ENCODE measurements at regions not wholly inside any gene's neighbourhood (a gene's known extent, or its start where the extent isn't known, plus 50 kb on each side); places are given as distances from the start of the nearest gene placed in this dataset.

DNA sequence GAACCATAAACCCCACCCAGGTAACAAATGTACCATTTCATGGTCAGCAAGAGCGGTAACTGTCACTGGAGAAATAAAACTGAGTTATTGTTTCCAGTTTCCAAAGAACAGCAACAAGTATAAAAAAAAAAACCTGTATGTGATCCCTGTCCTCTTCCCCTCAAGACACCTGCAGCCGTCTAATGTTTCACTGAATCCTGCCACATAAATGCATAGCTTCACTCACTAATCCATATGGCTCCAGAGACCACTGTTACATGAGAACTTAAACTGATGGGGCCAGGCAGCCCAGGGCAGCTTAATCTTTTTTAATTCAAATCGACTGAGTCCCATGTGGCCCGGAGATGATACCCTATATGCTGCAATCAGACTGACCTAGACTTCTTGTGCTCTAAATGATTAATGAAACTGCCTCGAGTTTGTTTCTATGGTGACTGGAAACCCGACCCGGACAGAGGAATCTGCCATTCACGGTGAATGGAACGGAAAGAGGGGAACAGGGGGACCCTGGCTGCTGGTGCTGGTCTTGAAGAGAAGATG lies 60.9 kb upstream of the SIX2 start (continued):
- no peak for TF ChIP-seq ZNF549 (tag by site-specific recombination; IDR thresholded peaks at IDR 0.05)
- no peak for TF ChIP-seq YY2 (tag by site-specific recombination; IDR thresholded peaks at IDR 0.05)
- TF ChIP-seq, protein P1, sequence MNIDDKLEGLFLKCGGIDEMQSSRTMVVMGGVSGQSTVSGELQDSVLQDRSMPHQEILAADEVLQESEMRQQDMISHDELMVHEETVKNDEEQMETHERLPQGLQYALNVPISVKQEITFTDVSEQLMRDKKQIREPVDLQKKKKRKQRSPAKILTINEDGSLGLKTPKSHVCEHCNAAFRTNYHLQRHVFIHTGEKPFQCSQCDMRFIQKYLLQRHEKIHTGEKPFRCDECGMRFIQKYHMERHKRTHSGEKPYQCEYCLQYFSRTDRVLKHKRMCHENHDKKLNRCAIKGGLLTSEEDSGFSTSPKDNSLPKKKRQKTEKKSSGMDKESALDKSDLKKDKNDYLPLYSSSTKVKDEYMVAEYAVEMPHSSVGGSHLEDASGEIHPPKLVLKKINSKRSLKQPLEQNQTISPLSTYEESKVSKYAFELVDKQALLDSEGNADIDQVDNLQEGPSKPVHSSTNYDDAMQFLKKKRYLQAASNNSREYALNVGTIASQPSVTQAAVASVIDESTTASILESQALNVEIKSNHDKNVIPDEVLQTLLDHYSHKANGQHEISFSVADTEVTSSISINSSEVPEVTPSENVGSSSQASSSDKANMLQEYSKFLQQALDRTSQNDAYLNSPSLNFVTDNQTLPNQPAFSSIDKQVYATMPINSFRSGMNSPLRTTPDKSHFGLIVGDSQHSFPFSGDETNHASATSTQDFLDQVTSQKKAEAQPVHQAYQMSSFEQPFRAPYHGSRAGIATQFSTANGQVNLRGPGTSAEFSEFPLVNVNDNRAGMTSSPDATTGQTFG (tag by site-specific recombination; IDR thresholded peaks at IDR 0.05; ENCODE audit: borderline replicate concordance), result no peak
- TF ChIP-seq ZNF169 (tag by site-specific recombination; IDR thresholded peaks at IDR 0.05), result no peak
- TF ChIP-seq, protein P2, sequence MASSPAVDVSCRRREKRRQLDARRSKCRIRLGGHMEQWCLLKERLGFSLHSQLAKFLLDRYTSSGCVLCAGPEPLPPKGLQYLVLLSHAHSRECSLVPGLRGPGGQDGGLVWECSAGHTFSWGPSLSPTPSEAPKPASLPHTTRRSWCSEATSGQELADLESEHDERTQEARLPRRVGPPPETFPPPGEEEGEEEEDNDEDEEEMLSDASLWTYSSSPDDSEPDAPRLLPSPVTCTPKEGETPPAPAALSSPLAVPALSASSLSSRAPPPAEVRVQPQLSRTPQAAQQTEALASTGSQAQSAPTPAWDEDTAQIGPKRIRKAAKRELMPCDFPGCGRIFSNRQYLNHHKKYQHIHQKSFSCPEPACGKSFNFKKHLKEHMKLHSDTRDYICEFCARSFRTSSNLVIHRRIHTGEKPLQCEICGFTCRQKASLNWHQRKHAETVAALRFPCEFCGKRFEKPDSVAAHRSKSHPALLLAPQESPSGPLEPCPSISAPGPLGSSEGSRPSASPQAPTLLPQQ (tag by site-specific recombination; IDR thresholded peaks at IDR 0.05), result no peak
- TF ChIP-seq, protein P3, sequence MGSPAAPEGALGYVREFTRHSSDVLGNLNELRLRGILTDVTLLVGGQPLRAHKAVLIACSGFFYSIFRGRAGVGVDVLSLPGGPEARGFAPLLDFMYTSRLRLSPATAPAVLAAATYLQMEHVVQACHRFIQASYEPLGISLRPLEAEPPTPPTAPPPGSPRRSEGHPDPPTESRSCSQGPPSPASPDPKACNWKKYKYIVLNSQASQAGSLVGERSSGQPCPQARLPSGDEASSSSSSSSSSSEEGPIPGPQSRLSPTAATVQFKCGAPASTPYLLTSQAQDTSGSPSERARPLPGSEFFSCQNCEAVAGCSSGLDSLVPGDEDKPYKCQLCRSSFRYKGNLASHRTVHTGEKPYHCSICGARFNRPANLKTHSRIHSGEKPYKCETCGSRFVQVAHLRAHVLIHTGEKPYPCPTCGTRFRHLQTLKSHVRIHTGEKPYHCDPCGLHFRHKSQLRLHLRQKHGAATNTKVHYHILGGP (tag by site-specific recombination; IDR thresholded peaks at IDR 0.05), result no peak
- TF ChIP-seq ZNF555 (tag by site-specific recombination; conservative IDR thresholded peaks at IDR 0.05), result no peak
- no peak for TF ChIP-seq ZNF623 (tag by site-specific recombination; IDR thresholded peaks at IDR 0.05)
- TF ChIP-seq, protein P4, sequence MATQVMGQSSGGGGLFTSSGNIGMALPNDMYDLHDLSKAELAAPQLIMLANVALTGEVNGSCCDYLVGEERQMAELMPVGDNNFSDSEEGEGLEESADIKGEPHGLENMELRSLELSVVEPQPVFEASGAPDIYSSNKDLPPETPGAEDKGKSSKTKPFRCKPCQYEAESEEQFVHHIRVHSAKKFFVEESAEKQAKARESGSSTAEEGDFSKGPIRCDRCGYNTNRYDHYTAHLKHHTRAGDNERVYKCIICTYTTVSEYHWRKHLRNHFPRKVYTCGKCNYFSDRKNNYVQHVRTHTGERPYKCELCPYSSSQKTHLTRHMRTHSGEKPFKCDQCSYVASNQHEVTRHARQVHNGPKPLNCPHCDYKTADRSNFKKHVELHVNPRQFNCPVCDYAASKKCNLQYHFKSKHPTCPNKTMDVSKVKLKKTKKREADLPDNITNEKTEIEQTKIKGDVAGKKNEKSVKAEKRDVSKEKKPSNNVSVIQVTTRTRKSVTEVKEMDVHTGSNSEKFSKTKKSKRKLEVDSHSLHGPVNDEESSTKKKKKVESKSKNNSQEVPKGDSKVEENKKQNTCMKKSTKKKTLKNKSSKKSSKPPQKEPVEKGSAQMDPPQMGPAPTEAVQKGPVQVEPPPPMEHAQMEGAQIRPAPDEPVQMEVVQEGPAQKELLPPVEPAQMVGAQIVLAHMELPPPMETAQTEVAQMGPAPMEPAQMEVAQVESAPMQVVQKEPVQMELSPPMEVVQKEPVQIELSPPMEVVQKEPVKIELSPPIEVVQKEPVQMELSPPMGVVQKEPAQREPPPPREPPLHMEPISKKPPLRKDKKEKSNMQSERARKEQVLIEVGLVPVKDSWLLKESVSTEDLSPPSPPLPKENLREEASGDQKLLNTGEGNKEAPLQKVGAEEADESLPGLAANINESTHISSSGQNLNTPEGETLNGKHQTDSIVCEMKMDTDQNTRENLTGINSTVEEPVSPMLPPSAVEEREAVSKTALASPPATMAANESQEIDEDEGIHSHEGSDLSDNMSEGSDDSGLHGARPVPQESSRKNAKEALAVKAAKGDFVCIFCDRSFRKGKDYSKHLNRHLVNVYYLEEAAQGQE (tag by site-specific recombination; IDR thresholded peaks at IDR 0.05), result no peak
- TF ChIP-seq, protein P5, sequence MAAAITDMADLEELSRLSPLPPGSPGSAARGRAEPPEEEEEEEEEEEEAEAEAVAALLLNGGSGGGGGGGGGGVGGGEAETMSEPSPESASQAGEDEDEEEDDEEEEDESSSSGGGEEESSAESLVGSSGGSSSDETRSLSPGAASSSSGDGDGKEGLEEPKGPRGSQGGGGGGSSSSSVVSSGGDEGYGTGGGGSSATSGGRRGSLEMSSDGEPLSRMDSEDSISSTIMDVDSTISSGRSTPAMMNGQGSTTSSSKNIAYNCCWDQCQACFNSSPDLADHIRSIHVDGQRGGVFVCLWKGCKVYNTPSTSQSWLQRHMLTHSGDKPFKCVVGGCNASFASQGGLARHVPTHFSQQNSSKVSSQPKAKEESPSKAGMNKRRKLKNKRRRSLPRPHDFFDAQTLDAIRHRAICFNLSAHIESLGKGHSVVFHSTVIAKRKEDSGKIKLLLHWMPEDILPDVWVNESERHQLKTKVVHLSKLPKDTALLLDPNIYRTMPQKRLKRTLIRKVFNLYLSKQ (tag by site-specific recombination; IDR thresholded peaks at IDR 0.05; ENCODE audit: borderline replicate concordance), result no peak
- peak; percentile 67 for TF ChIP-seq FEZF1 (tag by site-specific recombination; IDR thresholded peaks at IDR 0.05)
- no peak for TF ChIP-seq EGR2 (tag by site-specific recombination; IDR thresholded peaks at IDR 0.05; ENCODE audit: low read depth)
- 0 out of 2 replicates have a peak, but pooled peaks have one; percentile 20 for TF ChIP-seq ZXDB (tag by site-specific recombination; IDR thresholded peaks at IDR 0.05)
- no peak for TF ChIP-seq GLIS2 (tag by site-specific recombination; IDR thresholded peaks at IDR 0.05)
- no peak for TF ChIP-seq ZNF530 (tag by site-specific recombination; IDR thresholded peaks at IDR 0.05; ENCODE audit: low read depth)
- TF ChIP-seq ZNF175 (tag by site-specific recombination; IDR thresholded peaks at IDR 0.05), result no peak
- TF ChIP-seq, protein P6, sequence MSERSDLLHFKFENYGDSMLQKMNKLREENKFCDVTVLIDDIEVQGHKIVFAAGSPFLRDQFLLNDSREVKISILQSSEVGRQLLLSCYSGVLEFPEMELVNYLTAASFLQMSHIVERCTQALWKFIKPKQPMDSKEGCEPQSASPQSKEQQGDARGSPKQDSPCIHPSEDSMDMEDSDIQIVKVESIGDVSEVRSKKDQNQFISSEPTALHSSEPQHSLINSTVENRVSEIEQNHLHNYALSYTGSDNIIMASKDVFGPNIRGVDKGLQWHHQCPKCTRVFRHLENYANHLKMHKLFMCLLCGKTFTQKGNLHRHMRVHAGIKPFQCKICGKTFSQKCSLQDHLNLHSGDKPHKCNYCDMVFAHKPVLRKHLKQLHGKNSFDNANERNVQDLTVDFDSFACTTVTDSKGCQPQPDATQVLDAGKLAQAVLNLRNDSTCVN (tag by site-specific recombination; optimal IDR thresholded peaks at IDR 0.05), result no peak
- peak; percentile 76 for TF ChIP-seq SCRT1 (tag by site-specific recombination; IDR thresholded peaks at IDR 0.05; ENCODE audit: borderline replicate concordance)
